T47D (cell line): ENCODE measurements at regions not wholly inside any gene's neighbourhood (a gene's known extent, or its start where the extent isn't known, plus 50 kb on each side); places are given as distances from the start of the nearest gene placed in this dataset.

ENCODE experiments used
- DNase-seq, 2 experiments: peaks; one replicate each; pipeline versions ENCODE4 v3.0.0 to v3.0.0-alpha.2; 2011 to 2012; ENCODE audit warnings: low read depth in 1 of 2, low spot score in 1 of 2
- JUND ChIP-seq: IDR thresholded peaks from 2 replicates; pipeline ENCODE4 v1.6.1; 2012; ENCODE audit warnings: low read depth
- in situ Hi-C: cut with HindIII; loops from 2 replicates; pipeline ENCODE4 v1.10.0; 2016; ENCODE audit warnings: low sequenced_read_pairs, low pct_unique_long_range_greater_than_20kb

DNA sequence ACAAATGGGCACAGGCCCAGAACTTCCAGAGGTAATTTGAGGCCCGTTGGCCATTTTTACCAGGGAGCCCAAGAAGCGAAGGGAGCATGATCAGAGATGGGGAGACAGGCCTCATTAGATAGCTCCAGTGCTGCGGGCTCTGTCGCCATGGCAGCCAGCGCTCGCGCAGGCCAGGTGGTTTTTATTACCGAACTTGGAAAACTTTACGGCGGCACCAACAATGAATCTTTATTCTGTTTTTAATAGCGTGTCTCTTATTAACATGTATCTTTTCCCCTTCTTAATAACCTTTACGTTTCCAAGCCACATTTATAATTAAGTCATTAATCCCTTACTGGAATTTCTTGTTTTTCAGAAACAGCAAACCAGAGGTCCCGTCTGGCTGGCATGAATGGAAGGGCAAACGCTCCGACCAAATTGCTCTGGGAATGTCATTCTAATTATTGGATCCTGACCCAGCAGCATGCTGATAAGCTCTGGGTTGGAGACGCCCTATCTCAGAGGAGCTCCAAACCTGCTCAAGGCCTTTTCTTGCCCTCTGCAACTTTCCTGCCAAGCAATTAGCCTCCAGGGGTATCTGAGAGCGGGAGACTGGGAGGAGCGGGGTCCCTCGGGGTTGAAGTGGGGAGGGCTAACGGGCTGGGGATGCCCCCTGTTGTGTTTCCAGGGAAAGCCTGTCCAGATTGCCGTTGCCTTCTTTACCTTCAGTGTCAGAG lies 256.4 kb downstream of the TLE3 start:
- in situ Hi-C loops: no loop called here
- TF ChIP-seq JUND: no peak
- no peak for DNase-seq

DNA sequence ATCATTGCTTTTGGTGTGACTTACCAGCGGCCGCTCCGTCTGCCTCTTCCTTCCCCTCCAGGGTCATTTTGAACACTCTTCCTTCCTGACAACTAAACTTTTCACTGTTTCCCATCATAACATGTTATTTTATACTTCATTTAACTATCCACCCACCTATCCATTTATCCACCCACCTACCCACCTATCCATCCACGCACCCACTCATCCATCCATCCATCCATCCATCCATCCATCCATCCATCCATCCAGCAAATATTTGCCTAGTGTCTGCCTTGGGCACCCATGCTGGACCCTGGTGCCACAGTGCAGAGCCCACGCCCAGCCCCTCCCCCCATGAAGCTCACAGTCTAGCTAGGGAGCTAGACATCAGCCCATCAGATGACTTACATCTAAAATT lies 254.9 kb downstream of the TLE3 start:
- no peak for TF ChIP-seq JUND
- in situ Hi-C loops: no loop called here
- DNase-seq: no peak

DNA sequence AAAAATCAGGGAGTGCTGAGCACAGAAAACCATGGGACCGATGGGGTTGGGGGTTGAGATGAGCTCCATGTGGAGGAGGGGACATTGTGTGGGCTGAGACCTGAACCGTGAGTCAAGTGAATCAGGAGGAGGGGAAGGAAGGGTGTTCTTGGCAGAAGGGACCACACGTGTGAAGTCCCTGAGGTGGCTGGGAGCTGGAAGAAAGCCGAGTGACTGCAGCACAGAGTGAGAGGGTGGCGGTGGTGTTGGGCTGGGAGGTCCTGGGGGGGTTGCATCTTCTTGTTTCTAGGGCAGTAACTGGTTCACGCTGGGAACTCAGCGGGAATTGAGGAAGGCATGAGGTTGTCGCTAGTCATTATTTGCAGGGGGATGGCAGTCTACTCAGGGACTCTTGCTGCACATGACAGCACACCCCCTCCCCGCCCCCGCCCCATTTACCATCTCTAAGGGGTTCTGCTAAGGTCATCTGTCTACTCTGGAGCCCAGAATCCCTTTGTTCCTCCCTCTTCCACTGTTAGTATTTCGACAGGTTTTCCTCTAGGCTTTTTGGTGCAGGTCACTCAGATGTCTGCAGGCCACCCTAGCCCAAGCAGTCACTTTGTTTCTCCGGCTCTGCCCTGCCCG lies 254.3 kb downstream of the TLE3 start:
- in situ Hi-C loops: no loop called here
- no peak for TF ChIP-seq JUND
- DNase-seq: no peak

DNA sequence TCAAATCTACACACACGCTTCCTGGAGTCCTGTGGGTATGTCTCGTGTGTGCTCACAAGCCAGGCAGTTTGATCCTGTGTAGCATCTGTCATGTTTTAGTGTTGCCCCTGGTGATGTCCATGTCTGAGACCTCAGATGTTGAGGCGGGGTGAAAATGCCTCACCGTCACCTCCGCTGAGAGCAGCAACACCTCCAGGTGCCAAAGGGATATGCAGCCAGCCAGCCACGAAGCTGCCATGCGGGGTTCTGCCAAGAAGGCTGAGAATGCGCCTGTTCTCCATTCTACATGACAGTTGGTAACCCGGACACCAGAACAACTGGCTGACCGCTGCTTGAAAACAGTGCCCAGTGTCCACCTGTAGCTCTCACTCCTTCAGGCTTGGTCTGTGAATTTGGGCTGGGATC lies 253.8 kb downstream of the TLE3 start:
- no peak for TF ChIP-seq JUND
- no peak for DNase-seq
- in situ Hi-C loops: no loop called here

DNA sequence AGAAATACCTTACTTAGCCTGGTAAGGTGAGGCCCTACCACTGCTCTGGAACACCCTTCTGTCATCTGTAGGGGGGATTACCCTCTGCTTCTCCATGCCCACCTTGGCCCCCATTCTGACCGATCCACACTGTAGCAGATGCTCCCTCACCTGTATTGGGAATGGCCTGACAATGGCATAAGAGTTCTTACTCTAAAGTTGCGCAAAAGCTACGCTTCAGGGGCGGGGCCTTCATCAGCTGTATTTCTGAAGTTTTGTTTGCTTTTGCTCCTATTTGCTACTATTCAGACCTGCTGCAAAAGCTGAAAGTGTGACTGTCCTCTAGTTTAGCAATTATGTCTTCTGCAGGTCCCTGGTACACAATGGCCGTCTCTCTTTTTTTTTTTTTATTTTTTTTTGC lies 252.6 kb downstream of the TLE3 start:
- no peak for DNase-seq
- no peak for TF ChIP-seq JUND
- in situ Hi-C loops: no loop called here

DNA sequence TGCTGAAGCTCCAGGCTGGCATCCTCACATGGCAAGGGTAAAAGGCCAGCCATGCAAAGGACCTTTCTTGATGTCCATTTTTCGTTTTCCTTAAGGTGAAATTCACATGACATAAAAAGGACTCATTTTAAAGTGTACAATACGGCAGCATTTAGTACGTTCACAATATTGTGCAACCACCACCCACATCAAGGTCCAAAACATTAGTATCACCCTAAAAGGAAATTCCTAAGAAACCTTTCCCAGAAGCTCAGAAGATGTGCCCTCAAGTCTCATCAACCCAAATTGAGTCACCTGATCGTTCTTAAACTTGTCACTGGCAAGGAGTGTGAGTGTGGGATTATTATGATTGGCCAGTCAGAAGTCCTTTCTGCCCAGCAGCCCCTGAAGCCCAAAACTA lies 250.1 kb downstream of the TLE3 start:
- TF ChIP-seq JUND: no peak
- in situ Hi-C loops: no loop called here
- DNase-seq: no peak

DNA sequence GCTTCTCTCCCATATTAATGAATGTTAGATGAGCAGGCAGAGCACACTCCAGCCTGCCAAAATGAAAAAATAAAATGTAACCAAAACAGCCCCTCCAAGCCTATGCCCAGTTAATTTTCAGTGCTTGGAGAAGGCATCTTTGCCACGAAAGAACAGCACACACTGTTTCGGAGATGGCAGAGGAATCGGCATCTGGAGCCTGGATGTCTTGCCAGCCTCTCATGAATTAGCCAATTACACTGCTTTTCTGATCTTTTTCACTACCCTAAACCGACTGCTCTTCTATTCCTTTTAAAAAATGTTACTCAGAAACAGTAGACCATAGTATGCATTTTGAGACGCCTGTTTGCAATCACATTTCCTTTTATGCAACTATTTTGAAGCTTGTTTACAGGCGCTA lies 249.6 kb downstream of the TLE3 start:
- in situ Hi-C loops: no loop called here
- DNase-seq: no peak
- no peak for TF ChIP-seq JUND

DNA sequence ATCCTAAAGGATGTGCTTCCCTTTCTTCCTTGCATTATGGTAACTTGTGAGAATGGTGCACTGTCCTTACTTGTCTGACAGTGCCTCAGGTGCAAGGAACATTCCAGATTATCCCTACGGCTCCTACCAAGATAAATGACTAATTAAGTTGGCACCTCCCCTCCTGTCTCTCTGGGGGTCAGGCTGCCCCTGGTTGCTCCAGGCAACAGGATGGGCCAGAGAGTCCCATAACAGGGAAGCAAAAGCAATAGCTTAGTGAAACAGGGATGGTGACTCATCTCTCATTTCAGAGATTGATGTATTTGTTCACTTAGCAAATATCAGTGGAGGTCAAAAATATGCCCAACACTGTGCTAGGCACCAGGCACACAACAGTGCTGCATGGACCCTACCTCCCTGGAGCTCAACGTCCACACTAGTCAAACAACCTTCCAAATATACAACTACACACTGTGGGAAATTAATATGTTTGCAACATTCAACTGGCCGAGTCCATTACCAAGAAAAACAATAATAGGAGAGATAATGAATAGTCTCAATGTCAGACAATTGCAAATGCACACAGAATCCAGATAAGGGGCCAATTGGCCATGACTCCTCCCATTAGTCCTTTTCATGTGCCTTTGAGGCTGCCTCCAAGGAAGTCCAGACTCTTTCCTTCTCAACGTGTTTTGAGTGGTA lies 249.0 kb downstream of the TLE3 start:
- peak in 1 of 2 experiments; percentile 44 for DNase-seq
- in situ Hi-C loops: no loop called here
- no peak for TF ChIP-seq JUND

DNA sequence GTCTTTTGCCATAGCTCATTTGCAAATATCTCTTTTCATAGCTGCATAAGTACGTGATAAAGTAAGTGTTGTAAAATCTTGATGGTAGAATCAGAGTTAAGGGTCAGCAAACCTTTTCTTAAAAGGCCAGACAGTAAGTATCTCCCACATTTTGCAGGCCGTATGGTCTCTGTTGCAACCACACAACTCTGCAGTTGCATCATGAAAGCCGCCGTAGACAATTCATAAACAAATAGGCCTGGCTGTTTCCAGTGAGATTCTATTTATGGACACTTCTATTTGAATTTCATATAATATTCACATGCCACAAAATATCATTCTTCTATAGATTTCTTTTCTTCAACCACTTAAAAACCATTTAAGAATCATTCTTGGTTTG lies 248.5 kb downstream of the TLE3 start:
- no peak for TF ChIP-seq JUND
- no peak for DNase-seq
- in situ Hi-C loops: no loop called here

DNA sequence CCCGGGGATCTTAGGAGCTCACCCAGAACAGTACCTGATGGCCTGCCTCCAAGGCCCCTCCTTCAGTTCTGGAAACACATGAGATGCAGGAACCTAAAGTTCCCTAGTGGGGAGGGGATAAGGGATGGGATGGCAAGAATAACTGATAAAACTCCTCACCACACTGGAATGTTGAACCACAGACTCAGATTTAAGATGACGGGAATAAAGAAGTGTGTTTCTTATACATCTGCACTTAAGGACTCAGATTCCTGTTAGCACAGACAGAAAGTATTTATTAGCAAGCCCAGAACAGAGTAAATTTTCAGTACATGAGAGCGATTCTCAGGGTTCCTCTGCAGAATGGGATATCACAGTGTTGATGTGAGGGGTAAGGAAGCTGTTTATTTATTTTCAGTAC lies 245.2 kb downstream of the TLE3 start:
- in situ Hi-C loops: no loop called here
- TF ChIP-seq JUND: no peak
- no peak for DNase-seq

DNA sequence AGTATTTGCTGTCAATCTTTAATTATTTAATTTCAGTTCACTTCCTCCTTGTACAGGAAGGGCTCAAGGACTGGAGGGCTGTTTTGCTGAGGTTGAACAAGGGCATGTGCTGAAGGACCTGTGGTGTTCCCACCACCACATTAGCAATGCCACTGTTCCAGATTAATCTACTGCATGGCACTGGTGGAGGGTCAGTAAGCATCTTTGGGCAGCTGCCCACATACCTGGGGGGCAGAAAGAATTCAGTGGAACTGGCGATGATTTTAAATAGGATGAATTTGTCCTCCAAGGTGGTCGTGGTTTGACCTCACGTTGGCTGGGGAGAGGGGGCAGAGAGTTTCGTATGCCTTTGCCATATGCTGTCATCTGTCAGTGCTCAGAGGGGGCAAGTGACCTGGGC lies 244.8 kb downstream of the TLE3 start:
- in situ Hi-C loops: no loop called here
- no peak for TF ChIP-seq JUND
- DNase-seq: no peak

DNA sequence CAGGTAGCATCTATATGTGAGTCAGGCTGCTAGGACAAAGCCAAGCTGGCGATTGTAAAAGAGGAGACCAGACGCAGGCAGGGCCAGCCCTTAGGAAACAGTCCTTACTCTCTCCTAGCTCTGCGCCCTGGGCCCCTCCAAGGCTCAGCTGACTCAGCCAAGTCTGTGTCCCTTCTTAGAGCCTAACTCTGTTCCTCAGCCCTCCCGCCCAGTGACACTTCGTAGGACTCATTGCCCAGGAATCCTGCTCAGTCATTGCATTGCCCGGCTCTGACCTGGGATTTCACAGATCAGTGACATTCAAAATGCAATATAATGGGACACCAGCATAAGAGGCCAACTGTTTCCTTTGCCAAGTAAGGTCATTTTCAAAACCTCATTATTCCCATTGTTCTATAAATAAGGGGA lies 244.2 kb downstream of the TLE3 start:
- no peak for TF ChIP-seq JUND
- DNase-seq: no peak
- in situ Hi-C loops: no loop called here

DNA sequence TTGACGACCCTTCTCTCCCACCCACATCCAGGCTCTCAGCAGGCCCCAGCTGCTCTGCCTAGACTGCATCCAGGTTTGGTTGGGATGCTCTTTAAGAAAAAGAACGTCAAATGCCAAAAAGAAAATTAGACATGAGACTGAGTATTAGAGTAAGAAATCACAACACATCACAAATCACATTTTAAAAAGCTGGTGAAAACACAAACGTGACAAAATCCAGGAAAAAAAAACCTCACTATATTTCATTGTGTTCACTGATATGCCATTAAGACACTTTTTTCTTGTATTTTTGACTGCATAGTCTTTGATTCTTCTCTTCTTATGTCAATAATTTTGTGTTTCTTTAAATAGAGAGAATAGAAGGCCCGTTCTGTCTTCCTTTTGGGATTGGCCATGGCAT lies 243.7 kb downstream of the TLE3 start:
- in situ Hi-C loops: no loop called here
- no peak for DNase-seq
- TF ChIP-seq JUND: no peak
